GM23338 (cell line): ENCODE measurements at regions not wholly inside any gene's neighbourhood (a gene's known extent, or its start where the extent isn't known, plus 50 kb on each side); places are given as distances from the start of the nearest gene placed in this dataset.

ENCODE experiments used
- ATAC-seq: fragments of 200-7000 bp; cut with Tn5 transposase; 3 replicates; pipeline ENCODE4 v1.9.1; 2020
- DNase-seq: peaks from one replicate; pipeline ENCODE4 v3.0.0-alpha.2; 2015; ENCODE audit warnings: low spot score
- H2AFZ ChIP-seq: fragments of 200-600 bp; sonication (generic); 2 replicates; pipeline ENCODE4 v1.8.0; 2016; ENCODE audit warnings: antibody characterized with exemption, mild to moderate bottlenecking, moderate library complexity
- H3F3A ChIP-seq: fragments of 200-600 bp; sonication (generic); replicated peaks from 2 replicates; pipeline ENCODE4 v1.8.0; 2017; ENCODE audit warnings: antibody characterized with exemption, mixed run types, low read depth
- H3K27ac ChIP-seq: fragments of 200-600 bp; sonication (generic); 2 replicates; pipeline ENCODE4 v1.6.1; 2016; ENCODE audit warnings: low read depth
- H3K27me3 ChIP-seq: fragments of 200-600 bp; sonication (generic); 2 replicates; pipeline ENCODE4 v1.8.0; 2016; ENCODE audit warnings: mild to moderate bottlenecking, mixed run types, moderate library complexity; ENCODE audit not compliant: insufficient read depth
- H3K36me3 ChIP-seq: fragments of 200-600 bp; sonication (generic); 2 replicates; pipeline ENCODE4 v1.8.0; 2016; ENCODE audit warnings: mild to moderate bottlenecking; ENCODE audit not compliant: insufficient read depth
- H3K4me1 ChIP-seq: fragments of 200-600 bp; sonication (generic); 2 replicates; pipeline ENCODE4 v1.8.0; 2016; ENCODE audit warnings: mild to moderate bottlenecking, moderate library complexity; ENCODE audit not compliant: insufficient read depth
- H3K4me2 ChIP-seq: fragments of 200-600 bp; sonication (generic); 2 replicates; pipeline ENCODE4 v1.7.1; 2017; ENCODE audit warnings: mixed run types
- H3K4me3 ChIP-seq: fragments of 200-600 bp; sonication (generic); 2 replicates; pipeline ENCODE4 v1.6.1; 2016; ENCODE audit warnings: mixed run types
- H3K79me2 ChIP-seq: fragments of 200-600 bp; sonication (generic); replicated peaks from 2 replicates; pipeline ENCODE4 v1.8.0; 2017; ENCODE audit warnings: mild to moderate bottlenecking; ENCODE audit not compliant: insufficient read depth
- H3K9me2 ChIP-seq: fragments of 200-600 bp; sonication (generic); 2 replicates; pipeline ENCODE4 v1.8.0; 2017; ENCODE audit not compliant: insufficient read depth
- H4K20me1 ChIP-seq: fragments of 200-600 bp; sonication (generic); replicated peaks from 2 replicates; pipeline ENCODE4 v1.8.0; 2017; ENCODE audit warnings: mild to moderate bottlenecking; ENCODE audit not compliant: insufficient read depth
- H3K27ac Mint-ChIP-seq: 2 replicates; pipeline ENCODE4 v1.8.0; 2020; ENCODE audit warnings: inconsistent platforms, mild to moderate bottlenecking, moderate library complexity, mixed read lengths
- H3K27me3 Mint-ChIP-seq: 3 replicates; pipeline ENCODE4 v1.8.0; 2022; ENCODE audit warnings: low read depth, mild to moderate bottlenecking, moderate library complexity, mixed read lengths, inconsistent platforms; ENCODE audit not compliant: insufficient read depth, poor library complexity
- H3K36me3 Mint-ChIP-seq: 3 replicates; pipeline ENCODE4 v1.8.0; 2021; ENCODE audit warnings: low read depth, mild to moderate bottlenecking, inconsistent platforms, moderate library complexity, mixed read lengths
- H3K4me1 Mint-ChIP-seq: 3 replicates; pipeline ENCODE4 v1.8.0; 2020; ENCODE audit warnings: mild to moderate bottlenecking, inconsistent platforms, mixed read lengths
- H3K4me3 Mint-ChIP-seq: 3 replicates; pipeline ENCODE4 v1.8.0; 2021; ENCODE audit warnings: moderate library complexity, mild to moderate bottlenecking, inconsistent platforms, mixed read lengths
- H3K9me3 Mint-ChIP-seq: 3 replicates; pipeline ENCODE4 v1.8.0; 2020; ENCODE audit warnings: moderate library complexity, mild to moderate bottlenecking, inconsistent platforms, mixed read lengths
- CREB1 ChIP-seq: fragments of 250-450 bp; sonication (Bioruptor Pico); IDR thresholded peaks from 2 replicates; pipeline ENCODE4 v1.5.0; 2020; ENCODE audit warnings: low read depth, mild to moderate bottlenecking, moderate library complexity
- CTCF ChIP-seq, 2 experiments: fragments of 200-600 bp in 1 of 2; sonication (generic) in 1 of 2; conservative IDR thresholded peaks; 2 replicates each; pipeline versions ENCODE4 v1.5.1 to v1.6.1; 2016 to 2017; ENCODE audit warnings: antibody characterized with exemption in 2 of 2, low read depth in 2 of 2, mild to moderate bottlenecking in 2 of 2, moderate library complexity in 1 of 2
- ETS1 ChIP-seq: IDR thresholded peaks from 2 replicates; pipeline ENCODE4 v1.6.1; 2016; ENCODE audit warnings: antibody characterized with exemption
- EZH2 ChIP-seq: fragments of 200-600 bp; sonication (generic); IDR thresholded peaks from one replicate; pipeline ENCODE4 v1.8.0; 2017; ENCODE audit warnings: antibody characterized with exemption, mild to moderate bottlenecking, low read depth; ENCODE audit not compliant: unreplicated experiment
- EZH2phosphoT487 ChIP-seq: fragments of 200-600 bp; sonication (generic); IDR thresholded peaks from one replicate; pipeline ENCODE4 v1.8.1; 2018; ENCODE audit warnings: antibody characterized with exemption; ENCODE audit not compliant: unreplicated experiment
- JUNB ChIP-seq: IDR thresholded peaks from one replicate; pipeline ENCODE4 v1.6.1; 2016; ENCODE audit warnings: antibody characterized with exemption; ENCODE audit not compliant: unreplicated experiment
- NANOG ChIP-seq: IDR thresholded peaks from 2 replicates; pipeline ENCODE4 v1.6.1; 2016; ENCODE audit warnings: antibody characterized with exemption, borderline replicate concordance
- STAT1 ChIP-seq: IDR thresholded peaks from one replicate; pipeline ENCODE4 v1.6.1; 2016; ENCODE audit warnings: antibody characterized with exemption; ENCODE audit not compliant: unreplicated experiment
- ZNF114 ChIP-seq: fragments of 250-450 bp; sonication (Bioruptor Pico); IDR thresholded peaks from 2 replicates; pipeline ENCODE4 v1.5.0; 2020; ENCODE audit warnings: mild to moderate bottlenecking, moderate library complexity
- ZNF331 ChIP-seq: fragments of 250-450 bp; sonication (Bioruptor Pico); IDR thresholded peaks from 2 replicates; pipeline ENCODE4 v1.5.0; 2020; ENCODE audit warnings: low read depth, mild to moderate bottlenecking, moderate library complexity
- ZNF462 ChIP-seq: fragments of 250-450 bp; sonication (Bioruptor Pico); IDR thresholded peaks from 2 replicates; pipeline ENCODE4 v1.5.0; 2020; ENCODE audit warnings: mild to moderate bottlenecking, moderate library complexity

GRCh38 chr2:100212850-100213249 is 70.5 kb upstream of the AFF3 start (continued):
- TF ChIP-seq ETS1, result no peak
- TF ChIP-seq CTCF (conservative IDR thresholded peaks at IDR 0.05; ENCODE audit: low read depth in 2 of 2), result no peak

- no peak overlapping the region for H3K4me3 Mint-ChIP-seq
- H3K4me2 ChIP-seq, result no peak overlapping the region
- H3K9me3 Mint-ChIP-seq, result no peaks in the 10 kb centered on the region
- ATAC-seq (no peak), DNase-seq (no peak)
- no peak overlapping the region for H3K27ac Mint-ChIP-seq
- H3K79me2 ChIP-seq, result no peaks in the 10 kb centered on the region
- peaks cover 2% of the 10 kb centered on the region for H3K27me3 Mint-ChIP-seq
- no peaks in the 10 kb centered on the region for H4K20me1 ChIP-seq
- H3K36me3 ChIP-seq, result no peaks in the 10 kb centered on the region
- H3K27ac ChIP-seq, result no peak overlapping the region
- no peak overlapping the region for H2AFZ ChIP-seq
- no peaks in the 10 kb centered on the region for H3K4me1 Mint-ChIP-seq
- H3K27me3 ChIP-seq, result no peaks in the 10 kb centered on the region
- H3K36me3 Mint-ChIP-seq, result no peaks in the 10 kb centered on the region
- H3K4me1 ChIP-seq, result no peaks in the 10 kb centered on the region
- no peak overlapping the region for H3K4me3 ChIP-seq
- H3F3A ChIP-seq, result no peaks in the 10 kb centered on the region
- peaks cover 5% of the 10 kb centered on the region; the same call in 1 of the 2 replicates for H3K9me2 ChIP-seq
- TF ChIP-seq EZH2 (no peak), ZNF462 (CRISPR knock-in tag) (no peak), ZNF114 (CRISPR knock-in tag) (no peak), CTCF (conservative IDR thresholded peaks at IDR 0.05; ENCODE audit: low read depth in 2 of 2) (no peak), CREB1 (no peak), ZNF331 (CRISPR knock-in tag) (no peak), EZH2phosphoT487 (no peak), JUNB (no peak), NANOG (no peak), STAT1 (no peak)
Observed at GRCh38 chr2:100211521-100211920, 69.1 kb upstream of the AFF3 start.
